SK-N-SH treated with all-trans-retinoic acid at 6 μM for 48 hours (cell line): ENCODE measurements at regions not wholly inside any gene's neighbourhood (a gene's known extent, or its start where the extent isn't known, plus 50 kb on each side); places are given as distances from the start of the nearest gene placed in this dataset.

Experiments used
- ATAC-seq: fragments of 200-7000 bp; cut with Tn5 transposase; 3 replicates; pipeline ENCODE4 v1.9.1; 2020; ENCODE audit warnings: mild to moderate bottlenecking, moderate library complexity
- ARNTL ChIP-seq: fragments of 450-650 bp; formaldehyde crosslinking; IDR thresholded peaks from 2 replicates; pipeline ENCODE4 v1.5.0; 2020; ENCODE audit warnings: low read depth, mild to moderate bottlenecking, moderate library complexity, borderline replicate concordance
- BACH2 ChIP-seq: fragments of 250-450 bp; sonication (Bioruptor Pico); IDR thresholded peaks from 2 replicates; pipeline ENCODE4 v1.9.0; 2021; ENCODE audit warnings: mild to moderate bottlenecking, borderline replicate concordance
- CSDC2 ChIP-seq: fragments of 250-450 bp; sonication (Bioruptor Pico); IDR thresholded peaks from 2 replicates; pipeline ENCODE4 v1.5.0; 2020; ENCODE audit warnings: mild to moderate bottlenecking, moderate library complexity
- ESRRG ChIP-seq: fragments of 250-450 bp; sonication (Bioruptor Pico); IDR thresholded peaks from 2 replicates; pipeline ENCODE4 v1.6.1; 2021; ENCODE audit warnings: mild to moderate bottlenecking
- GLIS3 ChIP-seq: fragments of 250-450 bp; sonication (Bioruptor Pico); IDR thresholded peaks from 2 replicates; pipeline ENCODE4 v1.5.0; 2020; ENCODE audit warnings: mild to moderate bottlenecking, moderate library complexity
- ISL1 ChIP-seq: fragments of 250-450 bp; sonication (Bioruptor Pico); IDR thresholded peaks from 2 replicates; pipeline ENCODE4 v2.1.2; 2022; ENCODE audit warnings: mild to moderate bottlenecking, moderate library complexity
- OSR1 ChIP-seq: fragments of 250-450 bp; sonication (Bioruptor Pico); IDR thresholded peaks from 2 replicates; pipeline ENCODE4 v1.8.0; 2022; ENCODE audit warnings: moderate library complexity, mild to moderate bottlenecking, inconsistent platforms
- PPARA ChIP-seq: fragments of 250-450 bp; sonication (Bioruptor Pico); IDR thresholded peaks from 2 replicates; pipeline ENCODE4 v1.5.0; 2020; ENCODE audit warnings: mild to moderate bottlenecking, borderline replicate concordance
- RARB ChIP-seq: fragments of 250-450 bp; sonication (Bioruptor Pico); IDR thresholded peaks from 2 replicates; pipeline ENCODE4 v1.8.0; 2021; ENCODE audit warnings: mild to moderate bottlenecking, moderate library complexity
- SNAI2 ChIP-seq: fragments of 250-450 bp; sonication (Bioruptor Pico); IDR thresholded peaks from 2 replicates; pipeline ENCODE4 v1.5.0; 2020; ENCODE audit warnings: mild to moderate bottlenecking, moderate library complexity
- TCF4 ChIP-seq: fragments of 250-450 bp; sonication (Bioruptor Pico); IDR thresholded peaks from 2 replicates; pipeline ENCODE4 v1.8.0; 2021; ENCODE audit warnings: mild to moderate bottlenecking, moderate library complexity, borderline replicate concordance
- TOX ChIP-seq: fragments of 250-450 bp; sonication (Bioruptor Pico); IDR thresholded peaks from 2 replicates; pipeline ENCODE4 v1.8.0; 2021; ENCODE audit warnings: mild to moderate bottlenecking, moderate library complexity, borderline replicate concordance
- ZC3H10 ChIP-seq: fragments of 250-450 bp; sonication (Bioruptor Pico); IDR thresholded peaks from 2 replicates; pipeline ENCODE4 v1.5.1; 2021; ENCODE audit warnings: mild to moderate bottlenecking, moderate library complexity
- ZFP3 ChIP-seq: fragments of 250-450 bp; sonication (Bioruptor Pico); IDR thresholded peaks from 2 replicates; pipeline ENCODE4 v1.5.0; 2020; ENCODE audit warnings: mild to moderate bottlenecking, moderate library complexity
- ZFP30 ChIP-seq: fragments of 450-650 bp; formaldehyde crosslinking; IDR thresholded peaks from 2 replicates; pipeline ENCODE4 v1.5.0; 2022; ENCODE audit warnings: mild to moderate bottlenecking, moderate library complexity
- ZNF565 ChIP-seq: fragments of 450-650 bp; formaldehyde crosslinking; conservative IDR thresholded peaks from 2 replicates; pipeline ENCODE4 v1.5.0; 2020; ENCODE audit warnings: low read depth, mild to moderate bottlenecking, moderate library complexity
- ZNF70 ChIP-seq: fragments of 450-650 bp; formaldehyde crosslinking; IDR thresholded peaks from 2 replicates; pipeline ENCODE4 v1.5.0; 2020; ENCODE audit warnings: mild to moderate bottlenecking, moderate library complexity
- ZNF8 ChIP-seq: fragments of 450-650 bp; formaldehyde crosslinking; IDR thresholded peaks from 2 replicates; pipeline ENCODE4 v1.5.0; 2020; ENCODE audit warnings: mild to moderate bottlenecking, moderate library complexity
- TF ChIP-seq, protein P1 (sequence below): fragments of 250-450 bp; sonication (Bioruptor Pico); IDR thresholded peaks from 2 replicates; pipeline ENCODE4 v1.8.0; 2020; ENCODE audit warnings: mild to moderate bottlenecking, moderate library complexity, borderline replicate concordance
- TF ChIP-seq, protein P2 (sequence below): fragments of 250-450 bp; sonication (Bioruptor Pico); IDR thresholded peaks from 2 replicates; pipeline ENCODE4 v1.5.0; 2020; ENCODE audit warnings: mild to moderate bottlenecking, moderate library complexity
- TF ChIP-seq, protein P3 (sequence below): fragments of 250-450 bp; sonication (Bioruptor Pico); IDR thresholded peaks from 2 replicates; pipeline ENCODE4 v1.5.1; 2021; ENCODE audit warnings: mild to moderate bottlenecking, moderate library complexity
- TF ChIP-seq, protein P4 (sequence below): fragments of 250-450 bp; sonication (Bioruptor Pico); IDR thresholded peaks from 2 replicates; pipeline ENCODE4 v1.8.0; 2021; ENCODE audit warnings: low read depth, mild to moderate bottlenecking, moderate library complexity, borderline replicate concordance
- TF ChIP-seq, protein P5 (sequence below): fragments of 250-450 bp; sonication (Bioruptor Pico); IDR thresholded peaks from 2 replicates; pipeline ENCODE4 v1.5.1; 2020; ENCODE audit warnings: low read depth, mild to moderate bottlenecking, moderate library complexity

DNA sequence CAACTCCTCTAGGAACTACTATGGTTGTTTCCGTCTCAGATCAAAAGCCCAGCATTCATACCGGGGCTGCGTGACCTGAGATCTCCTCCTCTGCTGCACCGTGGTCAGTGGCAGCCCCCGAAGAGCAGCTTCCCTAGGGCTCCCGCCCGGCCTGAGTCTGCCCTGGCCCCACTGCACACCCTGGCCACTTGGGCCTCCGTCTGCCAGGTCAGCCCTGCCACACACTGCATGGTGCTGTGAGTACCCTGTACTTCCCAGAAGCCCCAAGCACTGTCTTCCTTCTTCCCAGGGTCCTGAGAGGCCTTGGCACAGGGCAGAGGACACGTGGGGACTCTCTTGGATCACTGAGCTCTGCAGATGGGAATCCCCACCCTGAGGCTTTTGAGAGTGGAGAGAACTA lies 81.5 kb upstream of the GPC1 start:
- ATAC-seq: no peak
- TF ChIP-seq, protein P1, sequence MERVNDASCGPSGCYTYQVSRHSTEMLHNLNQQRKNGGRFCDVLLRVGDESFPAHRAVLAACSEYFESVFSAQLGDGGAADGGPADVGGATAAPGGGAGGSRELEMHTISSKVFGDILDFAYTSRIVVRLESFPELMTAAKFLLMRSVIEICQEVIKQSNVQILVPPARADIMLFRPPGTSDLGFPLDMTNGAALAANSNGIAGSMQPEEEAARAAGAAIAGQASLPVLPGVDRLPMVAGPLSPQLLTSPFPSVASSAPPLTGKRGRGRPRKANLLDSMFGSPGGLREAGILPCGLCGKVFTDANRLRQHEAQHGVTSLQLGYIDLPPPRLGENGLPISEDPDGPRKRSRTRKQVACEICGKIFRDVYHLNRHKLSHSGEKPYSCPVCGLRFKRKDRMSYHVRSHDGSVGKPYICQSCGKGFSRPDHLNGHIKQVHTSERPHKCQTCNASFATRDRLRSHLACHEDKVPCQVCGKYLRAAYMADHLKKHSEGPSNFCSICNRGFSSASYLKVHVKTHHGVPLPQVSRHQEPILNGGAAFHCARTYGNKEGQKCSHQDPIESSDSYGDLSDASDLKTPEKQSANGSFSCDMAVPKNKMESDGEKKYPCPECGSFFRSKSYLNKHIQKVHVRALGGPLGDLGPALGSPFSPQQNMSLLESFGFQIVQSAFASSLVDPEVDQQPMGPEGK: no peak
- TF ChIP-seq OSR1 (CRISPR knock-in tag): no peak
- TF ChIP-seq, protein P2, sequence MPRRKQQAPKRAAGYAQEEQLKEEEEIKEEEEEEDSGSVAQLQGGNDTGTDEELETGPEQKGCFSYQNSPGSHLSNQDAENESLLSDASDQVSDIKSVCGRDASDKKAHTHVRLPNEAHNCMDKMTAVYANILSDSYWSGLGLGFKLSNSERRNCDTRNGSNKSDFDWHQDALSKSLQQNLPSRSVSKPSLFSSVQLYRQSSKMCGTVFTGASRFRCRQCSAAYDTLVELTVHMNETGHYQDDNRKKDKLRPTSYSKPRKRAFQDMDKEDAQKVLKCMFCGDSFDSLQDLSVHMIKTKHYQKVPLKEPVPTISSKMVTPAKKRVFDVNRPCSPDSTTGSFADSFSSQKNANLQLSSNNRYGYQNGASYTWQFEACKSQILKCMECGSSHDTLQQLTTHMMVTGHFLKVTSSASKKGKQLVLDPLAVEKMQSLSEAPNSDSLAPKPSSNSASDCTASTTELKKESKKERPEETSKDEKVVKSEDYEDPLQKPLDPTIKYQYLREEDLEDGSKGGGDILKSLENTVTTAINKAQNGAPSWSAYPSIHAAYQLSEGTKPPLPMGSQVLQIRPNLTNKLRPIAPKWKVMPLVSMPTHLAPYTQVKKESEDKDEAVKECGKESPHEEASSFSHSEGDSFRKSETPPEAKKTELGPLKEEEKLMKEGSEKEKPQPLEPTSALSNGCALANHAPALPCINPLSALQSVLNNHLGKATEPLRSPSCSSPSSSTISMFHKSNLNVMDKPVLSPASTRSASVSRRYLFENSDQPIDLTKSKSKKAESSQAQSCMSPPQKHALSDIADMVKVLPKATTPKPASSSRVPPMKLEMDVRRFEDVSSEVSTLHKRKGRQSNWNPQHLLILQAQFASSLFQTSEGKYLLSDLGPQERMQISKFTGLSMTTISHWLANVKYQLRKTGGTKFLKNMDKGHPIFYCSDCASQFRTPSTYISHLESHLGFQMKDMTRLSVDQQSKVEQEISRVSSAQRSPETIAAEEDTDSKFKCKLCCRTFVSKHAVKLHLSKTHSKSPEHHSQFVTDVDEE (CRISPR knock-in tag): no peak
- TF ChIP-seq RARB: no peak
- no peak for TF ChIP-seq ZNF8
- TF ChIP-seq, protein P3, sequence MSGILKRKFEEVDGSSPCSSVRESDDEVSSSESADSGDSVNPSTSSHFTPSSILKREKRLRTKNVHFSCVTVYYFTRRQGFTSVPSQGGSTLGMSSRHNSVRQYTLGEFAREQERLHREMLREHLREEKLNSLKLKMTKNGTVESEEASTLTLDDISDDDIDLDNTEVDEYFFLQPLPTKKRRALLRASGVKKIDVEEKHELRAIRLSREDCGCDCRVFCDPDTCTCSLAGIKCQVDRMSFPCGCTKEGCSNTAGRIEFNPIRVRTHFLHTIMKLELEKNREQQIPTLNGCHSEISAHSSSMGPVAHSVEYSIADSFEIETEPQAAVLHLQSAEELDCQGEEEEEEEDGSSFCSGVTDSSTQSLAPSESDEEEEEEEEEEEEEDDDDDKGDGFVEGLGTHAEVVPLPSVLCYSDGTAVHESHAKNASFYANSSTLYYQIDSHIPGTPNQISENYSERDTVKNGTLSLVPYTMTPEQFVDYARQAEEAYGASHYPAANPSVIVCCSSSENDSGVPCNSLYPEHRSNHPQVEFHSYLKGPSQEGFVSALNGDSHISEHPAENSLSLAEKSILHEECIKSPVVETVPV (CRISPR knock-in tag): no peak
- TF ChIP-seq SNAI2: no peak
- TF ChIP-seq ZC3H10: no peak
- no peak for TF ChIP-seq ZNF565 (CRISPR knock-in tag)
- TF ChIP-seq TCF4 (CRISPR knock-in tag): no peak
- TF ChIP-seq ARNTL: no peak
- no peak for TF ChIP-seq GLIS3 (CRISPR knock-in tag)
- no peak for TF ChIP-seq ISL1 (CRISPR knock-in tag)
- no peak for TF ChIP-seq PPARA
- TF ChIP-seq ZNF70 (CRISPR knock-in tag): no peak

DNA sequence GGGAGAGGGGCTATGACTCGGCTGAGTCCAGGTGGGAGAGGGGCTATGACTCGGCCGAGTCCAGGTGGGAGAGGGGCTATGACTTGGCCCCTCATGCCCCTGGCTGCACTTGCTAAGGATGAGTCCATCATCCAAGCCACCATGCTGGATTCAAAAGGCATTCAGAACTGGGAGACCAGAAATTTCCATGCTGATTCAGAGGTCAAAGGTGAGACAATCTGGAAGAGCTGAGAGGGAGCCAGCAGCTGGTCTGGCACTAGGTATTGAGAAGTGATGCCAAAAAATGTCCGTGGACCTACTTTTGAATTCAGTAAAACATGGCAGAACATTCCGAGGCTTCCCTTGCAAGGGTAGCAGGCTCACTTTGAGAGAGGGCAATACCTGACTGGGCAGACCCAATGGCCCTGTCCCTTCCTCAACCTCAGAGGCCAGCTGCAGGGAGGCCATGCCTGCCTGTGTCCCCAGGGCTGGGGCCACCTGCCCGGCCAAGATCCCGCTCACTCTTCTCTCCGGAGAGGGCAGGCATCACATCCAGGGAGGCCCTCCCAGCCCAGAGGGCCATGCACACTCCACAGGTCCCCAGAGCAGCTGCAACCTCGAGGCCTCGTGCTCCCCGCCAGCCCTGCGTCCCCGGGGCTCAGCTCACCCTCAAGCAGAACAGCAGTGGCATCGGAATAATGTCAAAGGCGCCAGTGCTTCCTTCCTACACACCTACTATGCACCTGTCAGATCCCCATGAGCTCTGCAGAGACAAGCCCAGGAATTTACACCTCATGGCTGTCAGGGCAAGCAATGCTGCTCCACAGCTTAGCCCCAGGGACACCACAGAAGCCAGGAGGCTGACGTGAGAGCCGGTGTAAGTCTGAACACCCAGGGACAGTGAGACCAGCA lies 80.2 kb upstream of the GPC1 start:
- TF ChIP-seq ZNF8: no peak
- TF ChIP-seq PPARA: no peak
- TF ChIP-seq TOX (CRISPR knock-in tag): no peak
- TF ChIP-seq, protein P1: no peak
- TF ChIP-seq ZC3H10: no peak
- TF ChIP-seq ZNF565 (CRISPR knock-in tag): no peak
- no peak for TF ChIP-seq ISL1 (CRISPR knock-in tag)
- no peak for TF ChIP-seq ZFP3 (CRISPR knock-in tag)
- no peak for TF ChIP-seq TCF4 (CRISPR knock-in tag)
- no peak for TF ChIP-seq ARNTL
- TF ChIP-seq OSR1 (CRISPR knock-in tag): no peak
- TF ChIP-seq CSDC2 (CRISPR knock-in tag): no peak
- TF ChIP-seq, protein P4, sequence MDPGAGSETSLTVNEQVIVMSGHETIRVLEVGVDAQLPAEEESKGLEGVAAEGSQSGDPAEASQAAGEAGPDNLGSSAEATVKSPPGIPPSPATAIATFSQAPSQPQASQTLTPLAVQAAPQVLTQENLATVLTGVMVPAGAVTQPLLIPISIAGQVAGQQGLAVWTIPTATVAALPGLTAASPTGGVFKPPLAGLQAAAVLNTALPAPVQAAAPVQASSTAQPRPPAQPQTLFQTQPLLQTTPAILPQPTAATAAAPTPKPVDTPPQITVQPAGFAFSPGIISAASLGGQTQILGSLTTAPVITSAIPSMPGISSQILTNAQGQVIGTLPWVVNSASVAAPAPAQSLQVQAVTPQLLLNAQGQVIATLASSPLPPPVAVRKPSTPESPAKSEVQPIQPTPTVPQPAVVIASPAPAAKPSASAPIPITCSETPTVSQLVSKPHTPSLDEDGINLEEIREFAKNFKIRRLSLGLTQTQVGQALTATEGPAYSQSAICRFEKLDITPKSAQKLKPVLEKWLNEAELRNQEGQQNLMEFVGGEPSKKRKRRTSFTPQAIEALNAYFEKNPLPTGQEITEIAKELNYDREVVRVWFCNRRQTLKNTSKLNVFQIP (CRISPR knock-in tag): no peak
- no peak for TF ChIP-seq BACH2 (CRISPR knock-in tag)
- TF ChIP-seq ZFP30 (CRISPR knock-in tag): no peak
- no peak for TF ChIP-seq RARB
- TF ChIP-seq, protein P5, sequence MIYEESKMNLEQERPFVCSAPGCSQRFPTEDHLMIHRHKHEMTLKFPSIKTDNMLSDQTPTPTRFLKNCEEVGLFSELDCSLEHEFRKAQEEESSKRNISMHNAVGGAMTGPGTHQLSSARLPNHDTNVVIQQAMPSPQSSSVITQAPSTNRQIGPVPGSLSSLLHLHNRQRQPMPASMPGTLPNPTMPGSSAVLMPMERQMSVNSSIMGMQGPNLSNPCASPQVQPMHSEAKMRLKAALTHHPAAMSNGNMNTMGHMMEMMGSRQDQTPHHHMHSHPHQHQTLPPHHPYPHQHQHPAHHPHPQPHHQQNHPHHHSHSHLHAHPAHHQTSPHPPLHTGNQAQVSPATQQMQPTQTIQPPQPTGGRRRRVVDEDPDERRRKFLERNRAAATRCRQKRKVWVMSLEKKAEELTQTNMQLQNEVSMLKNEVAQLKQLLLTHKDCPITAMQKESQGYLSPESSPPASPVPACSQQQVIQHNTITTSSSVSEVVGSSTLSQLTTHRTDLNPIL (CRISPR knock-in tag): no peak
- TF ChIP-seq ESRRG: no peak
- TF ChIP-seq, protein P2 (CRISPR knock-in tag): no peak
- no peak for TF ChIP-seq GLIS3 (CRISPR knock-in tag)
- no peak for ATAC-seq
